GM18502 (cell line): ENCODE measurements at regions not wholly inside any gene's neighbourhood (a gene's known extent, or its start where the extent isn't known, plus 50 kb on each side); places are given as distances from the start of the nearest gene placed in this dataset.
"Not testable (repeated sequence)": the region's sequence is repeated elsewhere in the genome, so short reads cannot be mapped to it uniquely, and the experiment has no call there.

Experiments
- ATAC-seq: cut with Tn5 transposase; IDR thresholded peaks from one replicate; pipeline ENCODE4 v1.9.1; 2021; ENCODE audit warnings: mild to moderate bottlenecking; ENCODE audit not compliant: unreplicated experiment, poor library complexity

- no peak for ATAC-seq
These were observed 568.7 kb downstream of the UQCRFS1 start for GRCh38 chr19:28644169-28644775.

GRCh38 chr19:28642787-28643683, 569.9 kb downstream of the UQCRFS1 start:
- no peak for ATAC-seq

DNA sequence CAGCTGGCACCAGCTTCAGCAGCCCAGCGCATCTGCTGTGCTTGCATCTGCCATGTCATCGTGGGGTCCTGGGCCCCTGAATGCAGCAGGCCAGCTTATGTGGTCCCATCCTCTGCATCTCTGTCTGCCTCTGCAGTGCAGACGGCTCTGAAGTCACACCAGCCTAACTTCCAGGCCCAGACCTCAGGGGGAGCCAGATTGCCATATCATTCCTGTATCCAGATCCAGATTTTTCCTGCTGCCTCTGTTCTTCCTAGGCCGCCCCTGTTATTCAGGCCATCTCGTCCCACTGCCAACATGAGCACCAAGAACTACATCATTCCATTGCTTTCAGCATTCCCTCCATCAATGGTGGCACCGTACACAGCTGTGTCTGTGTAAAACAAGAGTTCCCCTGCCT, 571.6 kb downstream of the UQCRFS1 start:
- ATAC-seq, result no peak

- no peak for ATAC-seq
These were observed 572.4 kb downstream of the UQCRFS1 start for GRCh38 chr19:28640506-28640905.

- no peak for ATAC-seq
These were observed 574.5 kb downstream of the UQCRFS1 start for GRCh38 chr19:28638445-28638844.

- ATAC-seq, result no peak
These were observed 576.2 kb downstream of the UQCRFS1 start for GRCh38 chr19:28636706-28637105.

DNA sequence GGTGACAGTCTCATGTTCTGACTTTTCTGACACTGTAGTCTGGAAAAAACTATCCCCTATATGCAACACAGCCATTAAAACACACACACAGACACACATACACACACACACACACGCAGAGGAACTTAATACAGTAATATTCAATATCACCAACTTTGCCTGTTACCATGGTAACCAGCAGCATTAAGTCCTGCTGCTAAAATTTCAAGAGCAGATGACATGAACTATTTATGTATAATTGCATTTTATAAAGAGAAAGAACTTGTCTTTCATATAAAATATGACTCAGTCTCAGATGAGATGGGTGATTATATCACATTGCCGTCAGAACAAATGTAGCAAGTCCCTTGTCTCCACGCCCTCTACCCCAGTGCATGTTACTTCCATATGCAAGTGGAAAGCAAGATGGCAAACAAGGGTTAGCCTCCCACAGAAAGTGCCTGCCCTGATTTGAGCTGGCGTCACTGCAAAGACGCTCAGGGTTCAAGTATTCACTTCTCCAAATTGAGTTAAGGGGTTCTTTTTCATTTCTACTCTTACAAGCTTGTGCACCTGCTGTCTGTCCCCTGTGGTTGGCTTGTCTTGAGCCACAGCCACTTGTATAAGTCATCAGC, 576.8 kb downstream of the UQCRFS1 start:
- no peak for ATAC-seq

- no peak for ATAC-seq
These were observed 578.1 kb downstream of the UQCRFS1 start for GRCh38 chr19:28634837-28635236.

DNA sequence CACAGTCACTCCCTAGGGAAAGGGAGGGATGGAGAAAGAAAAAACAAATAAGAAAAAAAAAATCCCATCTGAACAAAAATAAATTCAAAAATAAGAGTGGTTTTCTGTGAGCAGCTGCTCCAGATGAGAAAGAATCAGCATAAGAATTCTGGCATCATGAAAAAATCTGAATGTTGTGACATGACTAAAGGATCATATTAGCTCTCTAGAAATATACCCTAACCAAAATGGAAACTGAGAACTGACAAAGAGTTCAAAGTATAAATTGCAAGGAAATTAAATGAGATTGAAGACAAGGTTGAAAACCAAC, 579.0 kb downstream of the UQCRFS1 start:
- ATAC-seq, result no peak

DNA sequence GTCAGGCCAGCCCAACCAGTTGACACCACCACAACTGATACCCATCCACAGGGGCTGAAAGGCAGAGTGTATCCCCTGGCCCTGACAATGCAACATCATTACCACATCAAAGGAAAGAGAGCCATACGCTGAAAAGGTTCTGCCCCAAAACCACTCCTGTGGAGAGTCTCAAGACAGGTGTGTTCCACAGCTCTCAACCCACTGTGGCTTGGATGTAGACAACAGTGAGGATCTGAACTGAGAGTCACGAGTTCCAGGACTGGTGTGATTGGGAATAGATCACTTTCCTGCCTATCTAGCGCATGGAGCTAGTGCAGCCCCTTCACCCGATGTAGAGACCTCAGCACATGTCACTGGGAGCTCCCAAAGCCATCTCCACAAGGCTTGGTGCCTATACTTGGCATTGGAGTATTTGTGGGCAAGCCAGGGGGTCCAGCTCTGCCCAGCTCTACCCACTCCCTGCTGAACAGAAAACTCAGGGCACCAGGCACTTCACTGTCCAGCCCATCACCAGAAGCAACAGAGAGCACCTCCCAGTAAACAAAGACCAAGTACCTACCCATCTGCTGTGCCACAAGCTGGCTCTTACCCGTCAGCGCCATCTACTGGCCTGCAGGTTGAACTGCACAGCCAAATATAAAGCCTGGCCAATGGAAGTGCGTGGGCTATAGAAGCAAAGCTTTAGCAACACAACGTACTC, 579.5 kb downstream of the UQCRFS1 start:
- ATAC-seq, result no peak

DNA sequence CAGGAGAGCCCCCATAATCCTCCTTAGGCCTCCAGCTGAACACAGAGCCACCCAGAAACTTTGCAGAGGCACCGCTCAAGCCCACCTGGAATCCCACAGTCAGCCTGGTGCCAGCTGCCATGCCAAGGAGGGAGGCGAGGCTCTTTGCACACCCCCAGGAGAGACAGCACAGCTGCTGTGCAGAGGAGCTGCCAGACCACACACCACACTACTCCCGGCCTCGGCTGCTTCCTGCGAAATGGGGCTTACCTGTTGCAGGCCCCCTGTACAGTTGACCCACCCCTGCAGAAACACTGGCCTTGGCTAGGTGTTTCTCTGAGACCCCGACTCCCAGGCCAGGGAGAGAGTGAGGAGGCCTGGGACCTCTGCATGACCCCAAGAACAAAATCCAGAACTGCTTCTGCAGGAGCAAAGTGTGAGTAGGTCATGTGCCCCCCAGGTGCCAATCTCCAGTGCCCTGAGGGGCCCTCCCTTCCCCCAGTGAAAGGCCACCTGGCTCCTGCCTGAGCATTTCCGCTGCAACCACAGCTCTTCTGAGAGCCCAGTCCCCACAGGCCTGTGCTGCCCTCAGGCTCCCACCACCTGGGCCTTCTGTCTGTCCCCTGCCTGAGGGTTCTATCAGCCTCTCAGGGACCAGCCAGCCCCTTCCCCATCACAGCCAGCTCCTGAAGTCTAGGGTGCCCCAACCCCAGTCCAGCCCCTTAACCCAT, 580.4 kb downstream of the UQCRFS1 start:
- ATAC-seq, result no peak

DNA sequence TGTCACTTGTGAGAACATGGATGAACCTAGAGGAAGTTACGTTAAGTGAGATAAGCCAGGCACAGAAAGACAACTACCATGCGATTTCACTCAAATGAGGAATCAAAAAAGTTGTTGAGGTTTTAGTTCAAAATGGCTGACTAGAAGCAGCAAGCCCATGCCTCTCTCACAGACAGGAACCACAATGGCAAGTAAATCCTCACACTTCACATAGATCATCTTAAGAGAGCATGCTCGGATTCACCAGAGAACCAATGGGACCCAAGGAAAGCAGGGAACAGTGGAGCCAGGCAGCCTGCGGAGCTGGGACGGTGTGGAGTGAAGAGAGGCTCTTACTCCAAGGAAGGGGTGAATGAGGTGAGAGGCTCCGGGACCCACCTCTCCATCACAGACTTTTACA, 581.0 kb downstream of the UQCRFS1 start:
- no peak for ATAC-seq

GRCh38 chr19:28627669-28628068, 585.3 kb downstream of the UQCRFS1 start:
- no peak for ATAC-seq

GRCh38 chr19:28626407-28626806, 586.5 kb downstream of the UQCRFS1 start:
- ATAC-seq, result not testable (repeated sequence)

- ATAC-seq, result no peak
These were observed 593.0 kb downstream of the UQCRFS1 start for GRCh38 chr19:28619816-28620429.

- no peak for ATAC-seq
These were observed 594.4 kb downstream of the UQCRFS1 start for GRCh38 chr19:28618504-28618903.

GRCh38 chr19:28615966-28616365, 597.0 kb downstream of the UQCRFS1 start:
- ATAC-seq, result no peak

DNA sequence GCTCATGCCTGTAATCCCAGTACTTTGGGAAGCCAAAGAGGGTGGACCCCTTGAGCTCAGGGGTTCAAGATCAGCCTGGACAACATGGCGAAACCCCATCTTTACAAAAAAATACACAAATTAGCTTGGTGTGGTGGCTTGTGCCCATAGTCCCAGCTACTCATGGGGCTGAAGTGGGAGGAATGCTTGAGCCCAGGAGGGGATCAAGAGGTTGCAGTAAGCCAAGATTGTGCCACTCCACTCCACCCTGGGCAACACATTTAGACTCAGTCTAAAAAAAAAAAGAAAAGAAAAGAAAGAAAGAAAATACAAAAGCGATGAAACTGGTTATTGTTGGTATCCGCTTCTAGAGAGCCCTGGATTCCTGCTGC, 597.4 kb downstream of the UQCRFS1 start:
- no peak for ATAC-seq

DNA sequence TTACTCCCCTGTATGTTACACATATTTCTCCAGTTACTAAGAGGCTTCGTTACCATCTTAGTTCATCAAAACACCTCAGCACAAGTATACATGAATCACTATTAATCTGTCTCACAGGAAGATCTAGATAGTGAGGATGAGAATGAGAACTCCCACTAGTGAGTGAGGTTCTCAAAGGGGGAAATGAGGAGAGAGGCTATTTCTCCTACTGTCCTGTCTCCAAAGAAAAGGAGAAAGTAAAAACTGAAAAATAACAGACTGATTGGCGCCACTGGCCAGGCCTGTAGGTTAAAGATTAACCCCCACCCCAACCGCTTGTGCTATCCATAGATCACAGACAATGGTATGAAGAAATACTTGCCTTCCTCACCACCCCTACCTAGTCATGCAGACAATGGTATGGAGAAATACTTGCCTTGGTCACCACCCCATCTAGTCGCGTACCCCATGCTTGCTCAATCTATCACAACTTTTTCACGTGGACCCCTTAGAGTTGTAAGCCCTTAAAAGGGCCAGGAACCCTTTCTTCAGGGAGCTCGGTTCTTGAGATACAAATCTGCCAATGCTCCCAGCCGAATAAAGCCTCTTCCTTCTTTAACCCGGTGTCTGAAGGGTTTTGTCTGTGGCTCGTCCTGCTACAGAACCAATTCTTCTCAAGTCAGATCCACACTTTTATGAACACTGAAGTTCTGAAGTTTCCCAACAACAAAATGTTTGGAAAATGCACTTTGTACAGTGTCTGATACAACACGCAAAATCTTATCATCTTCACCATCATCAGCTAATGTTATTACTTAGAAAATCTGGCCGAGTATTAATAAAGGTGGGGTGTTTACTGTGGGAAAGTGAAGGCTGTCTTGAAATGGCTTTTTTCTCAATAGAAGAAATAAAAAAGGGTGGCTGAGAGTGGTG, 598.1 kb downstream of the UQCRFS1 start:
- ATAC-seq, result no peak
